GM10248 (cell line): ENCODE measurements at regions not wholly inside any gene's neighbourhood (a gene's known extent, or its start where the extent isn't known, plus 50 kb on each side); places are given as distances from the start of the nearest gene placed in this dataset.

Source experiments
- CTCF ChIA-PET: fragments of 300-600 bp; sonication (Branson Sonifier 250); formaldehyde crosslinking; extraction: SDS; loops from one replicate; lab custom pipeline; 2021; ENCODE audit warnings: antibody characterized with exemption; lab: Yijun Ruan, JAX
- POLR2A ChIA-PET: fragments of 350-650 bp; sonication (Branson Sonifier 250); formaldehyde crosslinking; extraction: SDS; loops from one replicate; lab custom pipeline; 2020; ENCODE audit warnings: antibody characterized with exemption; lab: Yijun Ruan, JAX
- DNase-seq: peaks from one replicate; pipeline ENCODE4 v3.0.0; 2012; ENCODE audit errors: extremely low spot score
- TF ChIP-seq, protein P1 (sequence below): IDR thresholded peaks from 2 replicates; pipeline ENCODE4 v1.5.1; 2012; ENCODE audit warnings: mild to moderate bottlenecking, low read depth; ENCODE audit errors: extremely low read depth, missing control alignments, control extremely low read depth

DNA sequence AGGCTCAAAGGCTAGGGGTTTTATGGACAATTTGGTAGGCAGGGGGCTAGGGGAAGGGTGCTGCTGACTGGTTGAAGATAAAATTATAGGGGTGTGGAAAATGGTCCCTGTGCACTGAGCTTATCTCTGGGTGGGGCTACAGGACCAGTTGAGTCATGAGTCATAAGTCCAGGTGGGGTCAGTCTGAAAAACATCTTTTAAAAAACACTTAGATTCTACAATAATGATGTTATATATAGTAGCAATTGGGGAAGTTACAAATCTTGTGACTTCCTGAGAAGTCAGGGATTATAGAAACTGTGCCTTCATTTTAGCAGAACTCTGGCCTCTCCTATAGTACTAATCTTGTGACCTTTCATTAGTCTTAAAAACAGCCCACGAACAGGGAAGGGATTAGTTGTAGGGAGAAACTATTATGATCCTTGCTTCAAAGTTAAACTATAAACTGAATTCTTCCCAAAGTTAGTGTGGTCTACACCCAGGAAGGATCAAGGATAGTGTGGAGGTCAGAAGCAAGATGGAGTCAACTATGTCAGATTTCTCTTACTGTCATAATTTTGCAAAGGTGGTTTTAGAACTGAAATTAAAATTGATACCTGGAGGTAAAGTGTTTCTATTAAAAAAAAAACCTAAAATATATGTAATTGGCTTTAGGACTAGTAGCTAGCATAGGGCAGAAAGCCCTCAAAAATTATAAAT is 130.1 kb downstream of the P2RY1 start:
- ChIA-PET POLR2A (no interaction called here), CTCF (interaction anchor here (2.5 kb wide), 1 partner anchor 14 kb away, joined by 6 read pairs; no protein-coding TSS in a partner anchor)
- no peak for DNase-seq
- TF ChIP-seq, protein P1, sequence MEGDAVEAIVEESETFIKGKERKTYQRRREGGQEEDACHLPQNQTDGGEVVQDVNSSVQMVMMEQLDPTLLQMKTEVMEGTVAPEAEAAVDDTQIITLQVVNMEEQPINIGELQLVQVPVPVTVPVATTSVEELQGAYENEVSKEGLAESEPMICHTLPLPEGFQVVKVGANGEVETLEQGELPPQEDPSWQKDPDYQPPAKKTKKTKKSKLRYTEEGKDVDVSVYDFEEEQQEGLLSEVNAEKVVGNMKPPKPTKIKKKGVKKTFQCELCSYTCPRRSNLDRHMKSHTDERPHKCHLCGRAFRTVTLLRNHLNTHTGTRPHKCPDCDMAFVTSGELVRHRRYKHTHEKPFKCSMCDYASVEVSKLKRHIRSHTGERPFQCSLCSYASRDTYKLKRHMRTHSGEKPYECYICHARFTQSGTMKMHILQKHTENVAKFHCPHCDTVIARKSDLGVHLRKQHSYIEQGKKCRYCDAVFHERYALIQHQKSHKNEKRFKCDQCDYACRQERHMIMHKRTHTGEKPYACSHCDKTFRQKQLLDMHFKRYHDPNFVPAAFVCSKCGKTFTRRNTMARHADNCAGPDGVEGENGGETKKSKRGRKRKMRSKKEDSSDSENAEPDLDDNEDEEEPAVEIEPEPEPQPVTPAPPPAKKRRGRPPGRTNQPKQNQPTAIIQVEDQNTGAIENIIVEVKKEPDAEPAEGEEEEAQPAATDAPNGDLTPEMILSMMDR: no peak

DNA sequence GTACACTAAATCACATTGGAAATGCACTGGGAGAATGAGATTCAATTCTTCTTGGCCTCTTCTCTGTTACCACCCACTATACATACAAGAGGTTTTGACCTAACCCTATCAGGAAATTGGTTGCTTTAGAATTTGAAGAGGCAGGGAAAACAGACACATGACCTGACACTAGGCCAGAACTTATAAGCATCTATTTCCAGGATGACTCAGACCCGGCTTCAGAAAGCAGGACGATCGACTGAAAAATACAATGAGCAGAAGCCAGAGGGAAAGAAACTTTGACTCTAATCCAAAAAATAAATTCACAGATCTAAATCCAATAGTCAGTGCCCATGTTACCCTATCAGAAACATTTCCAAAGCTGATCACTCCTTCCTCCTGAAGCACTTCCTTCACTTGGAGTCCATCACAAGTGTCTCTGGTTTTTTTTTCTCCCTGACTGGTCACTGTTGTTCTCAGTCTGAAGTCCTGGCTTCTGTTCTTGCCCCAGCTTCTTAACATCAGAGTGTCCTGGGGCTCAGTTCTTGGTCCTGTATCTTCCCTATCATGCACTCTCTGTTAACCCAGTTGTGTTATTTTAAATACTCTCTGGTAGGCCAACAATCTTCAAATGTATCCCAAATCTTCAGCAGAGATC is 133.6 kb downstream of the P2RY1 start:
- no peak for DNase-seq
- CTCF ChIA-PET: interaction anchor here (1.7 kb wide), 1 partner anchor 8 kb away, joined by 7 read pairs; no protein-coding TSS in a partner anchor
- POLR2A ChIA-PET: no interaction called here
- TF ChIP-seq, protein P1: no peak

DNA sequence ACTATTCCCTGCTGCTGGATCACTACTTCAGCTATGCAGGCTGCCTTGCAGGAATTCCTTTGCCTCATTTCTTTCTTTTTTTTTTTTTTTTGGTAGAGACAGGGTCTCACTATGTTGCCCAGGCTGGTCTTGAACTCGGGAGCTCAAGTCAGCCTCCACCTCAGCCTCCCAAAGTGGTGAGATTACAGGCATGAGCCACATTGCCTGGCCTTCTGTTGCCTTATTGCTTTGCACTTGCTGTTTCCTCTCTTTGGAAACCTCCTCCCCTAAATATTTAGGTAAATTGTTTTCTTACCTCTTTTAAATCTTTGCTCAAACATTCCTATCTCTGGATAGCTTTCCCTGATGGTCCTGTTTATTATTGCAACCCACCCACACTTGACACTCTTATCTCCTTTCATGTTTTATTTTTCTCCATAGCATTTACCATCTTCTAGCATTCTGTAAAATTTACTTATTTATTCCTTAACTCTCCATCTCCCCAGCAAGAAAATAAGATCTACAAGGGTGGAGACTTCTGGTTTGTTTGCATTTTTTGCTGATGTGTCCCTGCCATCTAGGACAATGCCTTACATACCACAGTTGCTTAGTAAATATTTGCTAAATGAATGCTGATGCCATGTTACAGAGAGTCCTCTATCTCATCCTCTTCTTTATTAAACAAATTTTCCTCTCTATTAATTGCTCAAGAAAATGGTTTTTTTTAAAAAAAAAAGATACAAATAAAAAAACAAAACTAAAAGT is 134.8 kb downstream of the P2RY1 start:
- no peak for DNase-seq
- ChIA-PET POLR2A (no interaction called here), CTCF (interaction anchor here (1.5 kb wide), 1 partner anchor 8 kb away, joined by 4 read pairs; no protein-coding TSS in a partner anchor)

DNA sequence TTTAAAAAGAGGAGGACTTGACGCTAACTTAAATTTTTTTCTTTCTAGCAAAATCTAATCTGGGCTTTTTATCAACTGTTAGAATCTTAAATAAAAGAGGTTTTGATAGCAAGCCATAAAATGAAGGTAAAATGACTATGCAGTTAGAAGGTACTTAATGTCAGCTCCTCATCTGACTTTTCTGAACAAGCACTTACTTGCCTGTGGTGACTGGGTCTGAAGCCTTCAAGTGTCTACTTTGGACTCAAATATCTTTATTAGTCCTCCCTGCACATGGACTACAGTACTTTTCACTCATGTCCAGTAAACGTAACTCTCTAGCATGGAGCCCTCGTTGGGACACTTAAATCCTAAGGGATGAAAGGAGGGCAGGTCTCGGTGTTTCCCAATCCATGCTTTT is 135.9 kb downstream of the P2RY1 start:
- TF ChIP-seq, protein P1: no peak
- POLR2A ChIA-PET: no interaction called here
- CTCF ChIA-PET: interaction anchor here (1.5 kb wide), 1 partner anchor 9 kb away, joined by 4 read pairs; no protein-coding TSS in a partner anchor

More for the DNA sequence above, 134.8 kb downstream of the P2RY1 start:
- TF ChIP-seq, protein P1: no peak

DNA sequence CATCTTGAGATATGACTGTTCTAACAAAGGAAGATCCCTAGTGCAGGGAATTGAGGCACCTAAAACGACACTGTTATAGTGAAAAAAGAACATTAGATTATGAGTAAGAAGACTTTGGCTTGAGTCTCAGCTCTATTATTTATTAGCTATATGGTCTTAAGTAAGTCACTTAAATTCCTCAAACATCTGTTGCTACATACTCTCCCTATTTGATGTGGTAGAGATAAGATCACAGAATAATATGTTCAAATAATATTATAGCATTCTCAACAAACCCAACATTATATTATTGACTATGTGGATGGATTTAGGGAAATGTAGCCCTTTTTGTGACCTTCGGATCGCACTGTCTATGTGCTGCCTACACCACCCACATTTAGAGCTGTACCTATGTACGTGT is 136.9 kb downstream of the P2RY1 start:
- POLR2A ChIA-PET: no interaction called here
- TF ChIP-seq, protein P1: no peak
- DNase-seq: no peak
- CTCF ChIA-PET: interaction anchor here (0.7 to 1.2 kb wide), 2 partner anchors 10 to 71 kb away, joined by 3 to 4 read pairs; no protein-coding TSS in a partner anchor

More for the DNA sequence above, 135.9 kb downstream of the P2RY1 start:
- DNase-seq: no peak

DNA sequence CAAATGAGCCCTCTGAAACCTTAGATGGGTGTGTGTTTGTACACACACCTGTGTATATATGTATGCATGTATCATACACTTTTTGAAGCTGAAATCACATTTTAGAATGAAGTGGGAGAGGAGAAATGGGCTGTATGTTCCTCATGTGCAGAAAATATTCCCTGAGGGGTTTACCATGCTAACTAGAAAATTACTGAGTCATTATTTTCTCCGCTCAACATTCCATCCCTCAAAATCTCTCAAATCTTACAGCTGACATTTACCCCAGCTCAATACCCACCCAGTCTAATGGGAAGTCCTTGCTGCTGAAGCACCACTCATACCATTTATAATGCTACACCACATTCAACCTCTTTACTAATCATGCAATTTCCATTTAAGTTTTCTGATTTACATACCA is 138.6 kb downstream of the P2RY1 start:
- ChIA-PET CTCF (interaction anchor here (1.6 kb wide), 1 partner anchor 10 kb away, joined by 5 read pairs; no protein-coding TSS in a partner anchor), POLR2A (no interaction called here)
- no peak for DNase-seq
- TF ChIP-seq, protein P1: no peak
